Adrenal gland (tissue), 5 donors: ENCODE measurements at regions not wholly inside any gene's neighbourhood (a gene's known extent, or its start where the extent isn't known, plus 50 kb on each side); places are given as distances from the start of the nearest gene placed in this dataset.
"Not testable (repeated sequence)": the region's sequence is repeated elsewhere in the genome, so short reads cannot be mapped to it uniquely, and the experiment has no call there.

ENCODE experiments used
- CTCF ChIP-seq, 6 experiments: fragments of 450-650 bp in 4 of 6; fragments of 200-600 bp in 2 of 6; sonication (generic) in 1 of 6; IDR thresholded peaks; 1 replicate in 5 of 6; 2 replicates in 1 of 6; pipeline versions ENCODE4 v1.5.1 to v1.8.0; 2016 to 2021; ENCODE audit warnings: antibody characterized with exemption in 6 of 6, mild to moderate bottlenecking in 2 of 6, moderate library complexity in 1 of 6
- POLR2A ChIP-seq, 2 donors: fragments of 450-650 bp; IDR thresholded peaks; one replicate each; pipeline ENCODE4 v1.6.1; 2017; ENCODE audit warnings: antibody characterized with exemption in 2 of 2, mild to moderate bottlenecking in 2 of 2, moderate library complexity in 1 of 2
- donor health status: DM: no; HTN: no; CAD: no.

DNA sequence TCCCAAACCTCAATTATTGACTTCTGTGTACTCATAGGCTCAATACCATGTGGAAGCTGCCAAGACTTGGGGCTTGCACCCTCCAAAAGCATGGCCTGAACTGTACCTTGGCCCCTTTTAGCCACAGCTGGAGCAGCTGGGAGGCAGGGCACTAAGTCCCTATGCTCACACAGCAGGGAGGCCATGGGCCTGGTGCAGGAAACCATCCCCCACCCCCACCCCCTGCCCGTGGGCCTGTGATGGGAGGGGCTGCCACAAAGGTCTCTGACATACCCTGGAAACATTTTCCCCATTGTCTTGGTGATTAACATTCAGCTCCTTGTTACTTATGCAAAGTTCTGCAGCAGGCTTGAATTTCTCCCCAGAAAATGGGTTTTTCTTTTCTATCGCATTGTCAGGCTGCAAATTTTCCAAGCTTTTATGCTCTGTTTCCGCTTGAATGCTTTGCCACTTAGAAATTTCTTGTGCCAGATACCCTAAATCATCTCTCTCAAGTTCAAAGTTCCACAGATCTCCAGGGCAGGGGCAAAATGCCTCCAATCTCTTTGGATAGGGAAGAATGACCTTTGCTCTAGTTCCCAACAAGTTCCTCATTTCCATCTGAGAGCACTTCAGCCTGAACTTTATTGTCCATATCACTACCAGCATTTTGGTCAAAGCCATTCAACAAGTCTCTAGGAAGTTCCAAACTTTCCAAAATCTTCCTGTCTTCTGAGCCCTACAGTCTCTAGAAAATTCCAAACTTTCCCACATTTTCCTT is 141.8 kb downstream of the AHR start:
- TF ChIP-seq CTCF, POLR2A (IDR thresholded peaks at IDR 0.05): not testable (repeated sequence)
